HG03066 (cell line): ENCODE measurements at regions not wholly inside any gene's neighbourhood (a gene's known extent, or its start where the extent isn't known, plus 50 kb on each side); places are given as distances from the start of the nearest gene placed in this dataset.

ENCODE experiments used
- ATAC-seq: cut with Tn5 transposase; IDR thresholded peaks from one replicate; pipeline ENCODE4 v1.9.1; 2021; ENCODE audit warnings: low read depth; ENCODE audit not compliant: unreplicated experiment

- no peak for ATAC-seq
Measured at GRCh38 chr3:72359743-72360142, 488.5 kb downstream of the SHQ1 start.

GRCh38 chr3:72355168-72355567 is 493.1 kb downstream of the SHQ1 start:
- no peak for ATAC-seq

GRCh38 chr3:72354486-72354885 is 493.8 kb downstream of the SHQ1 start:
- no peak for ATAC-seq

- no peak for ATAC-seq
Measured at GRCh38 chr3:72353236-72354128, 494.8 kb downstream of the SHQ1 start.

- ATAC-seq = no peak
Measured at GRCh38 chr3:72352176-72352575, 496.1 kb downstream of the SHQ1 start.

GRCh38 chr3:72351536-72351935 is 496.7 kb downstream of the SHQ1 start:
- no peak for ATAC-seq

- ATAC-seq = no peak
Measured at GRCh38 chr3:72350761-72351505, 497.3 kb downstream of the SHQ1 start.

GRCh38 chr3:72348357-72348756 is 499.9 kb downstream of the SHQ1 start:
- no peak for ATAC-seq

- peak; percentile 54 for ATAC-seq
Measured at GRCh38 chr3:72347819-72348319, 500.4 kb downstream of the SHQ1 start.

GRCh38 chr3:72346526-72346926 is 501.7 kb downstream of the SHQ1 start:
- ATAC-seq = no peak

- ATAC-seq = no peak
Measured at GRCh38 chr3:72345980-72346379, 502.3 kb downstream of the SHQ1 start.

GRCh38 chr3:72345237-72345878 is 502.9 kb downstream of the SHQ1 start:
- no peak for ATAC-seq

GRCh38 chr3:72344647-72345046 is 503.6 kb downstream of the SHQ1 start:
- no peak for ATAC-seq

- ATAC-seq = no peak
Measured at GRCh38 chr3:72344236-72344635, 504.0 kb downstream of the SHQ1 start.

- no peak for ATAC-seq
Measured at GRCh38 chr3:72343078-72343477, 505.2 kb downstream of the SHQ1 start.

GRCh38 chr3:72342450-72342849 is 505.8 kb downstream of the SHQ1 start:
- no peak for ATAC-seq

GRCh38 chr3:72341920-72342319 is 506.3 kb downstream of the SHQ1 start:
- ATAC-seq = no peak

- ATAC-seq = no peak
Measured at GRCh38 chr3:72341380-72341770, 506.9 kb downstream of the SHQ1 start.

GRCh38 chr3:72340476-72341379 is 507.5 kb downstream of the SHQ1 start:
- no peak for ATAC-seq

- no peak for ATAC-seq
Measured at GRCh38 chr3:72340056-72340455, 508.2 kb downstream of the SHQ1 start.
